A549 (cell line): ENCODE measurements at regions not wholly inside any gene's neighbourhood (a gene's known extent, or its start where the extent isn't known, plus 50 kb on each side); places are given as distances from the start of the nearest gene placed in this dataset.

Experiments
- JUNB ChIP-seq: fragments of >200 bp; sonication (Bioruptor Twin); formaldehyde crosslinking; IDR thresholded peaks from 2 replicates; pipeline ENCODE4 v1.6.1; 2016
- POLR2A ChIP-seq: IDR thresholded peaks from 2 replicates; pipeline ENCODE4 v1.6.1; 2012; ENCODE audit warnings: mild to moderate bottlenecking, low read length
- RAD21 ChIP-seq, 2 experiments: fragments of >200 bp in 1 of 2; sonication (Bioruptor Twin) in 1 of 2; formaldehyde crosslinking in 1 of 2; IDR thresholded peaks in 1 of 2; conservative IDR thresholded peaks in 1 of 2; 2 replicates in 1 of 2; 3 replicates in 1 of 2; pipeline ENCODE4 v1.6.1; 2012 to 2018; ENCODE audit warnings: inconsistent platforms in 1 of 2
- RFX5 ChIP-seq: fragments of 450-650 bp; IDR thresholded peaks from 2 replicates; pipeline ENCODE4 v1.7.1; 2014; ENCODE audit warnings: antibody characterized with exemption, mild to moderate bottlenecking, moderate library complexity
- RNF2 ChIP-seq: fragments of 200-600 bp; sonication (generic); IDR thresholded peaks from 2 replicates; pipeline ENCODE4 v1.6.1; 2016; ENCODE audit warnings: low read depth, mild to moderate bottlenecking, antibody characterized with exemption, moderate library complexity, borderline replicate concordance
- SREBF2 ChIP-seq: fragments of 450-650 bp; IDR thresholded peaks from 2 replicates; pipeline ENCODE4 v1.6.1; 2014; ENCODE audit warnings: mild to moderate bottlenecking, moderate library complexity
- TF ChIP-seq, protein P1 (sequence below): fragments of >200 bp; sonication (Bioruptor Twin); formaldehyde crosslinking; IDR thresholded peaks from 3 replicates; pipeline ENCODE4 v1.6.1; 2016
- TF ChIP-seq, protein P2 (sequence below): fragments of >200 bp; sonication (Bioruptor Twin); formaldehyde crosslinking; IDR thresholded peaks from 3 replicates; pipeline ENCODE4 v1.5.1; 2016
- TF ChIP-seq, protein P3 (sequence below): IDR thresholded peaks from 2 replicates; pipeline ENCODE4 v1.6.1; 2012

DNA sequence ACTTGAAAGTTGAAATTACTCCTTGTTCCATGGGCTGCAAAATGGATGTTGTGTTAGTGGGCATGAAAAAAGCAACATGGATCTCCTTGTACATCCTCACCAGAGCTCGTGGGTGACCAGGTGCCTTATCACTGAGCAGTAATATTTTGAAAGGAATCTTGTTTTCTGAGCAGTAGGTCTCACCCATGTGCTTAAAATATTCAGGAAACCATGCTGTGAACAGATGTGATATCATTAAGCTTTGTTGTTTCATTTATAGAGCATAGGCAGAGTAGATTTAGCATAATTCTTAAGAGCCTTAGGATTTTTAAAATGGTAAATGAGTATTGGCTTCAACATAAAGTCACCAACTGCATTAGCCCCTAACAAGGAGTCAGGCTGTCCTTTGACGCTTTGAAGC, 316.6 kb downstream of the TYW1 start:
- TF ChIP-seq, protein P1, sequence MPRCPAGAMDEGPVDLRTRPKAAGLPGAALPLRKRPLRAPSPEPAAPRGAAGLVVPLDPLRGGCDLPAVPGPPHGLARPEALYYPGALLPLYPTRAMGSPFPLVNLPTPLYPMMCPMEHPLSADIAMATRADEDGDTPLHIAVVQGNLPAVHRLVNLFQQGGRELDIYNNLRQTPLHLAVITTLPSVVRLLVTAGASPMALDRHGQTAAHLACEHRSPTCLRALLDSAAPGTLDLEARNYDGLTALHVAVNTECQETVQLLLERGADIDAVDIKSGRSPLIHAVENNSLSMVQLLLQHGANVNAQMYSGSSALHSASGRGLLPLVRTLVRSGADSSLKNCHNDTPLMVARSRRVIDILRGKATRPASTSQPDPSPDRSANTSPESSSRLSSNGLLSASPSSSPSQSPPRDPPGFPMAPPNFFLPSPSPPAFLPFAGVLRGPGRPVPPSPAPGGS = no peak
- TF ChIP-seq RNF2 = no peak
- no peak for TF ChIP-seq JUNB
- TF ChIP-seq, protein P2, sequence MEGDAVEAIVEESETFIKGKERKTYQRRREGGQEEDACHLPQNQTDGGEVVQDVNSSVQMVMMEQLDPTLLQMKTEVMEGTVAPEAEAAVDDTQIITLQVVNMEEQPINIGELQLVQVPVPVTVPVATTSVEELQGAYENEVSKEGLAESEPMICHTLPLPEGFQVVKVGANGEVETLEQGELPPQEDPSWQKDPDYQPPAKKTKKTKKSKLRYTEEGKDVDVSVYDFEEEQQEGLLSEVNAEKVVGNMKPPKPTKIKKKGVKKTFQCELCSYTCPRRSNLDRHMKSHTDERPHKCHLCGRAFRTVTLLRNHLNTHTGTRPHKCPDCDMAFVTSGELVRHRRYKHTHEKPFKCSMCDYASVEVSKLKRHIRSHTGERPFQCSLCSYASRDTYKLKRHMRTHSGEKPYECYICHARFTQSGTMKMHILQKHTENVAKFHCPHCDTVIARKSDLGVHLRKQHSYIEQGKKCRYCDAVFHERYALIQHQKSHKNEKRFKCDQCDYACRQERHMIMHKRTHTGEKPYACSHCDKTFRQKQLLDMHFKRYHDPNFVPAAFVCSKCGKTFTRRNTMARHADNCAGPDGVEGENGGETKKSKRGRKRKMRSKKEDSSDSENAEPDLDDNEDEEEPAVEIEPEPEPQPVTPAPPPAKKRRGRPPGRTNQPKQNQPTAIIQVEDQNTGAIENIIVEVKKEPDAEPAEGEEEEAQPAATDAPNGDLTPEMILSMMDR = no peak
- TF ChIP-seq, protein P3, sequence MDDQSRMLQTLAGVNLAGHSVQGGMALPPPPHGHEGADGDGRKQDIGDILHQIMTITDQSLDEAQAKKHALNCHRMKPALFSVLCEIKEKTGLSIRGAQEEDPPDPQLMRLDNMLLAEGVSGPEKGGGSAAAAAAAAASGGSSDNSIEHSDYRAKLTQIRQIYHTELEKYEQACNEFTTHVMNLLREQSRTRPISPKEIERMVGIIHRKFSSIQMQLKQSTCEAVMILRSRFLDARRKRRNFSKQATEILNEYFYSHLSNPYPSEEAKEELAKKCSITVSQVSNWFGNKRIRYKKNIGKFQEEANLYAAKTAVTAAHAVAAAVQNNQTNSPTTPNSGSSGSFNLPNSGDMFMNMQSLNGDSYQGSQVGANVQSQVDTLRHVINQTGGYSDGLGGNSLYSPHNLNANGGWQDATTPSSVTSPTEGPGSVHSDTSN = no peak
- no peak for TF ChIP-seq POLR2A
- no peak for TF ChIP-seq RFX5
- no peak for TF ChIP-seq SREBF2
- no peak for TF ChIP-seq RAD21 (conservative IDR thresholded peaks at IDR 0.05 in 1 of 2, IDR thresholded peaks at IDR 0.05 in 1 of 2)
